Stimulated activated CD8-positive, alpha-beta memory T cell treated with anti-CD3 and anti-CD28 coated beads, Interleukin-7, amount 100 ng/mL, for 1 hour (primary cell): ENCODE measurements at regions not wholly inside any gene's neighbourhood (a gene's known extent, or its start where the extent isn't known, plus 50 kb on each side); places are given as distances from the start of the nearest gene placed in this dataset.

Source experiments
- DNase-seq, 2 donors: peaks; one replicate each; pipeline ENCODE4 v3.0.0-alpha.2; 2020; ENCODE audit warnings: low read depth in 2 of 2

DNA sequence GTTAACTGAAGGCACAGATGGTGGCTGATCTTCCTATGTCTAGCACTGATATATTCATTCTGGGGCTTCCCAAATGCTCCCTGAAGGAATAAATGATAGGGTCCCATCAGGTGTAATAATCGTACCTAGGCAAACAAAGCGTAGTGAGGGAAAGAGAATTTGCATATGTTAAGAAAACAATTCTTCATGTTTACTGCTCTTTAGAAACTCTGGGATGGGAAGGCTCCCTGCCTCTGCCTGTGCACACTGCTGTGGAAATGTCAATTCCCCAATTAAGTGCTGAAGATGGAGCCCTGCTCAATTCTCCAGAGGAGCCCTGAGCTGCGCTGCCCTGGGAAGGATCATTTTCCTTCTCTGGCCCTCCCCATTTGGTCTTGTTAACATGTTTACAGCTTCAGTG is 380.9 kb upstream of the ADARB2 start:
- DNase-seq = no peak

DNA sequence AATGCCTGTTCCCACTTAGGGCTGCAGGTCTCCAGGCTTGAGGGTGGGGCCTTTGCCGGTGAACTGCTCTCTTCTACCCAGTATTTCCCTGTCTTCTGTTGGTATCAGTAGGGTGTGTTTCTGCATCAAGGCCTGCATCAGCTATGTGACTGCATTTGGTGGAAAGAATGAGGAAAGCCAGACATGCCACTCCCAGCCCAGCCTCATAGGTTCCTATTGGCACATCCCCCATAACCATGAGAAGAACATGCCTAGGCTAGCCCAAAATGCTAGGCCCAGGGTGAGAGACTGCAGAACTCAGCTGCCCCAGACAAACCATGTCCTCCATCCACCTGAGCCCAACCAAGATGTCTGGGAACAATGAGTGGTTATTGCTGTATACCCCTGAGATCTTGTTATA is 380.3 kb upstream of the ADARB2 start:
- DNase-seq = no peak

DNA sequence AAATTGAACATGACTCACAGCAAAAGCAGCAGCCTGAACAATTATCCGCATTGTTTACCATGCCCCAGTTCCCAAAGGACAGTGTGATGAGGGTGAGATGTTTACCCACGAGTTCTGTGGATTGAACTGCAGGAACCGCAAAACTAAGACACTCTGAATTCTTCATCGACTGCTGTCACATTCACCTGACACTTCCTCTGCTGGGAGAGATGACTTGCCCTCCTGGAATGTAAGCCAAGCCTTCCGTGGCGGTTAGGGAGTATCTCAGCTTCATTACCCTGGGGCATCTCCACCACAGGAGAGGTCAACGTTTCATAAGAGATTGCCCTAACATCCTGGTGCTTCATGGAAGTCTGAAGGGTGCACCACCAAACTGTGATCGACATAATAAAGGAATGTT is 374.6 kb upstream of the ADARB2 start:
- DNase-seq = no peak

DNA sequence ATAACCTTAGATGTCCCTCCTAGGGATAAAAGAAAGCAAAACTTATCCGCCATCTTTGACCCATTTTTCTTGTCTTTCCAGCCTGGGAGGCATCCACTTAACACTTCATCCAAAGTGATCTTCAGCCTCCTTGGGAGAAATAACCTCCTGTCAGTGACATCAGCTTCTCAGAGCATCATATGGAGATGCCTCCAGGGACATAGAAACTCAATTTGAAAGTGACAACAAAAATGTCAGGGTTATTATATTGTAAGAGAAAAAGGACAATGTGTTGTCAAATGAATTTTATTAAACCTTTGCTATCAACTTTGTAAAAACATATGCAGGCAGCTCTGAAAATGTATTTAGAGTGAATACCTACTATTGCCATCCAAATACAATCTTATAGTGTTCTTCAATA is 371.2 kb upstream of the ADARB2 start:
- DNase-seq = no peak

DNA sequence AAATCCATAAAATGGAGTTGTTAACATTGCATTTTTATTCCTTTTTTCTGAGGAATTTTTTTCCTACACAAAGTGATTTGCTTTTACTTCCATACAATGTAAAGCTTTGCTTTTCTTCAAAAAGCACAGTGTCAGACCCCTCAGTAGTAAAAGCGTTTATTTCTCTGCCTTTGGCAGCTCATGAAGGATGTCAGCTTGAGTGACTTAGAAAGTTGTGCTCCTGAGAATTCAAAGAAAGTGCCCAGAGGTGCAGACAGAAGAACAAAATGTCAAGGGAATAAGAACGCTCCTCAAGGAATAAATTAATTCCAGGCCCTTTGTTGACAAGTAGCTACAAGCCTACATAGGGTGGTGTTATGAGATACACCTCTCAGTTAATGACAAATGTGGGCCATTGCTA is 369.3 kb upstream of the ADARB2 start:
- DNase-seq = no peak

DNA sequence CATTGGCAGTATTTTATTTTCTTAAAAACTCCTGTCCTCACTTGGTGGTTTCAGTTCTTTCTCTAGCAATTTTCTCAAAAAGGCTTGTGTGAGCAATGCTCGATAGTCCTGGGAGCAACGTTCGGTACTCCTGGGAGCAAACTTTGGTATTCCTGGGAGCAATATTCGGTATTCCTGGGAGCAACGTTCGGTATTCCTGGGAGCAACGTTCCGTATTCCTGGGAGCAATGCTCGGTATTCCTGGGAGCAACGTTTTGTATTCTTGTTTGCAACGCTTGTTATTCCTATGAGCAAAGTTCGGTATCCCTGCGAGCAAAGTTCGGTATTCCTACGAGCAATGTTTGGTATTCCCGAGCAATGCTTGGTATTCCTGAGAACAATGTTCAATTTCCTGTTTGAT is 362.0 kb upstream of the ADARB2 start:
- DNase-seq = no peak

DNA sequence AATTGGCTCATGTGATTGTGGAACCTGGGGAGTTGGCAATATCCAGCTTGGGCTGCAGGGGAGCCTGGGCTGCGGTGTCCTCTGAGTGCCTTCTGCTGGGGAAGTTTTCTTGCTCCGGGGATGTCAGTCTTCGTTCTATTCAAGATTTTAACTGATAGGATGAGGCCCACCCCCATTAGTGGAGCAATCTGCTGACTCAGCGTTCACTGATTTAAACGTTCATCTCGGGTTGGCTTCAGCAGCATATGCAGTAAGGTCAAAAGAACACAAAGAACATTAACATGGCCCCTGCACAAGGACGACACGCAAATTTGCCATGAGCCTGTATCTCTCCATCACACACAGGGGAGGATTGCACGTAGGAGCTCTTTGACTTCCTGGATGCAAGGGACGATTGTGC is 360.6 kb upstream of the ADARB2 start:
- no peak for DNase-seq

DNA sequence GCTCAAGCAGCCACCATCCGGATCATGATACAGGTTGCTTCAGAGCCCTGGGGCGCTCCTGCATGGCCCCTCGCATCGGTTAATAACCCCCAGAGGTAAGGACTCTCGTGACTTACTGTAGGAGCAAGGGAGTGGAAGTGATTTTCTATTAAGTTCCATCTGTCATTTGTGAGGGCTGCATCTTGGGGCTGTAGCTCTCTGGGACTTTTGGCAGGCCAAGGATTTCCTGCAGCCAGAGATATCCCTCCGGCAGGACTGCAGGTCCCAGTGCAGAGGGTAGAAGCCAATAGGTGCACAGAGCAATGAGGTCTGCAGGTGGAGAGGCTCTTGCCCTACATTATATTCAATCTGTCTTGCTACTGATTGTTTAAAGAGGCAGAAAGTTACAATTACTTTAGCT is 356.8 kb upstream of the ADARB2 start:
- DNase-seq = no peak

DNA sequence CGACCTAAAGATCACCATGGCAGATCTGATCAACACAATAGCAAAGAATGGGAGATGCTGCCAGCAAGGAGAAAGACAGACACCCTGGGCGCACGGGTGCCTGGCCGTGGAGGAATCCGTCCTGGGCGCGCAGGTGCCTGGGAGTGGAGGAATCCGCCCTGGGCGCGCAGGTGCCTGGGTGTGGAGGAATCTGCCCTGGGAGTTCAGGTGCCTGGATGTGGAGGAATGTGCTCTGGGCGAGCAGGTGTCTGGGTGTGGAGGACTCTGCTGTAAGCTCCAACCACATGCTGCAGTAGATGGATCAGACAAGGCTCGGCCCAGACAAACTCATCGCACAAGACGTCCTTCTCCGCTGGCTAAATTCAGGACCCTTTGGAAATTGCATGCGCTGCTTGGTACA is 346.3 kb upstream of the ADARB2 start:
- DNase-seq = no peak

DNA sequence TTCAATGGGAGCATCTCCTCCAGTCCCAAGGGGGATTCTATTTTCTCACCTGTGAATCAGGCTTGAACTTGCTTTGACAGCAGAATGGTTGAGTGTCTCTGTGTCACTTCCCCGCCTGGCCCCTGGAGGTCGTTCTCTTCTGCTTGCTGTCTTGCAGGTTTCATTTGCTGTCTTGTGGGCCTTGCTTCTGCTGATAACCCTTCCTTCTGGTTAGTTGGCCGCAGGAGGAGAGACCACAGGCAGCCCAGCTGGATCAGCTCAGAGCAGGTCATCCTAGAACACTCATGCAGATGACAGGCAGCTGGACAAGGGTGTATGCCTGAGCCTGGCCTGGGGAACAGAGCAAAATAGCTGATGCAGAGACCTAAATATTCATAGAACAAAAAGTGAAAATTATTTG is 344.2 kb upstream of the ADARB2 start:
- no peak for DNase-seq

DNA sequence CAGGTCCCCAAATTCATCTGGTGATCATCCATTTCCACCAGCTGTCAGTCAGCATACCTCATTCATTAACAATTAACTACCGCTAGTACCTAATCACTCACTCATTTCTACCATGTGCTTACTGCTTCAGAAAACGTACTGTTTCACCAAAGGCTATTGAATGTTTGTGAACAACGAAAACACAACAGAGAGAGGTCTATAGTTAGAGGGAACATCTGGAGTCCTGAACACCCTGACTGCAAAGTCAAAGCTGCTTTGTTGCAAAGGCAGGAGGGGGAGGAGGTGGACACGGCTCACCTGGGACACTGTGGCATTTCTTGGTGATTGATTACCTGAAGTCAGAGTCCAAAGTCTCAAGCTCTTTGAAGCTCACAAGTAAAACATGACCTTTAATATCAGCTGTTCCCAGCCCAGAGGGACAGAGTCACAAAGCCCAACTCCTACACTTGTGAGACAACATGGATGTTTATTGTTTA is 342.3 kb upstream of the ADARB2 start:
- no peak for DNase-seq

DNA sequence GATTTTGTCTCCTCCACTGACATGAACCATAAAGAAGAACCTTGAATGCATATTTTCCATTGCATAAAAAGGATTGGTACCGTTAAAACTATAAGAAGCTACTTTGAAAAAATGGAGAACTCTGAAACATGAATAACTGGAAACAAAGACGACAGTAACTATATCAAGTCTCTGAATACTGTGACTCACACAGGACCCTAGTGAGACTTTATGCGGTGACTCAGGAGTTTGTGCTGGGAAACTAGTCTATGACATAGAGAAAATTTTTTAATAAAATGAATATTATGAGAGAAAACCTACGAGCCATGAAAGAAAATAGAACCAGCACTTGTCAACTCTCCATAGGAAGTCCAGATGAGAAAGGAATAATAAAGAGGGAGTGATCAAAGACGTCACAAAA is 339.9 kb upstream of the ADARB2 start:
- DNase-seq = no peak

DNA sequence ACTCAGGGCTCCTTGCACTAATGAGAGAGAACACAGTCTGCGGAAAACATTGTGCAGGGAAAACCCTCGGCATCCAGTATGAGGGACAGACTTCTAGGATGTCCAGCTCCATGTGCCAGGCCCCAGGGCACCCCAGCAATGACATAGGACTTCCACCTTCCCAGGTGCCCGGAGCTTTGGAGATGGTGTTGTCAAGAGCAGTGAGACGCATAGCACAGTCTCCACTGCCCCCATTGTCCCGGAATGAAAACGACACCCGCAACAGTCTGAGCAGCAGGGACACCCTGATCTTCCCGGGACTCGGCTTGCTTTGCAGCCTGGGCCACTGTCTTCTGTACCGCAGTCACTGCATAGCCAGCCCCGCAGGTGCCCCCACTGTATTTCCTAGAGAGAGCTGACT is 339.2 kb upstream of the ADARB2 start:
- DNase-seq = no peak

DNA sequence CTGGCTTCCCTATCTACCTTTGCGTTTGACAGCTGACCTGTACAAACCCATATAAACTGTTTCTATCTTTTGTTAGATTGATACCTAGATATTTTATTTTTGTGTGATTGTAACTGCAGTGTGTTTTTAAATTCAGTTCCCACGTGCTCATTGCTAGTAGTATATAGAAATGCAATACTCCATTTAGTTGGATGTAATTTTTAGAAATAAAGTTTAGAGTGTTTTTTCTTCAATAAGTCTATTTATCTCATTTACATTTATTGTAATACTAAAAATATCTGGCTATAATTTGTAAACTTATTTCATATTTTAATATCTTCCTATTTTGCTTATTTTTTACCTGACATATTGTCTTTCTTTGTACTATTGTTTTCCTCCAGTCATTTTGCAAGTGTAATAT is 329.7 kb upstream of the ADARB2 start:
- DNase-seq = no peak

DNA sequence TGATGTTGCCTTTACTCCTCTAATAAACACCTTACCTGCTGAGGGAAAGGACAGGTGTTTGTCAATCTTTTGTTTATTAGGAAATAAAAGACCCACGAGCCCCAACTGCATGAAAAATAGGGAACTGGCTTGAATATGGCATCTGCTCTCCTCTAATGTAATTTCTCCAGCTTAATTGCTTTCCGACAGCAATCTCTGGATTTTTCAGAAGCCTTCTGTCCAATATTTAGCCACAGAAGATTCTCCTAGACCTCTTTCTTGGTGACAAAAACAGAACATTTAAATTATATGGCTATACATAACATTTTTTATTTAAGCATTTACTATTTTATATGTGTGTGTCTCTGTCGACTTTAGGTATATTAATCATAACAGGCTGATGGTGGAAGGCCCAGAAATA is 317.4 kb upstream of the ADARB2 start:
- DNase-seq = no peak

DNA sequence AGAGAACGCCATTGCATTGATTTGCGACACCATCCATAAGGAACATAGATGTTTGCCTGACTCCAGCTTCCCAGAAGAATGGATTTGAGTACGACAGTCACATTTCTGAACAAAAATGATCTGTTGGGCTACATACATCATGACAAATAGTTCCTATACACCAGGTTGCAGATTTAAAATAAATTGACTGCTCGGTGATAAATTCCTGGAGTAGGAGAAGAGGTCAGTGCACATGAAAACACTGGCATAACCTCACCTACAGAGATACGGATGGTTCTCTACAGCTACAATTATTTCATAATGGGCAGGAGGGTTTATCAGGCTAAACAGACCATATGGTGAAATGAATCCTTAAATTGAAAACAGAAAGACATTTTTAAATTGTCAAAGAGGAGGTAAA is 316.5 kb upstream of the ADARB2 start:
- DNase-seq = no peak

DNA sequence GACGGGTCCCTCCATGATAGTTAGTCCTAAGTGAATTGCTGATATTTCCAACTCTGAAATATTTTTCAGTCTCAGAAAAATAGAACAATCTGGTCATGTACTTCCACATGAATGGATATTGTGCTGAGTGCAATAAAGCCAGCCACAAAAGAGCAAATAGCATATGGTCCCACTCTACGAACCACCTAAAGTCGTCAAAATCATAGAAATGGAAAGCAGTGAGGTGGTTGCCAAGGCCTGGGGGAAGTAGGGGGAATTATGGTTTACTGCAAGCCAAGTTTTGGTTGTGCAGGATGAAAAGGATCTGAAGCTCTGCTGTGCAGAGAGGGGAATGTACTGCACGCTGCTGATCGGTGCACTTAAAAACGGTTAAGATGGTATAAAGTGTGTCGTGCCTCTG is 313.8 kb upstream of the ADARB2 start:
- DNase-seq = no peak

DNA sequence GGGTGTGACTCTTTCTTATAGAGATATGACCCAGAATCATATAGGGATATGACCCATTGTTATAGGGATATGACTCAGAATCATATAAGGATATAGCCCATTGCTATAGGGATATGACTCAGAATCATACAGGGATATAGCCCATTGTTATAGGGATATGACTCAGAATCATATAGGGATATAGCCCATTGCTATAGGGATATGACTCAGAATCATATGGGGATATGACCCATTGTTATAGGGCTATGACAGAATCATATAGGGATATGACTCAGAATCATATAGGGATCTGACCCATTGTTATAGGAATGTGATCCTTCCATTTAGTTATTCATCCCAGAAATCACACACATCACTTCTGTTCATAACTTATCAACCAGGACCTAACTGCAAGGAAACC is 312.2 kb upstream of the ADARB2 start:
- no peak for DNase-seq

DNA sequence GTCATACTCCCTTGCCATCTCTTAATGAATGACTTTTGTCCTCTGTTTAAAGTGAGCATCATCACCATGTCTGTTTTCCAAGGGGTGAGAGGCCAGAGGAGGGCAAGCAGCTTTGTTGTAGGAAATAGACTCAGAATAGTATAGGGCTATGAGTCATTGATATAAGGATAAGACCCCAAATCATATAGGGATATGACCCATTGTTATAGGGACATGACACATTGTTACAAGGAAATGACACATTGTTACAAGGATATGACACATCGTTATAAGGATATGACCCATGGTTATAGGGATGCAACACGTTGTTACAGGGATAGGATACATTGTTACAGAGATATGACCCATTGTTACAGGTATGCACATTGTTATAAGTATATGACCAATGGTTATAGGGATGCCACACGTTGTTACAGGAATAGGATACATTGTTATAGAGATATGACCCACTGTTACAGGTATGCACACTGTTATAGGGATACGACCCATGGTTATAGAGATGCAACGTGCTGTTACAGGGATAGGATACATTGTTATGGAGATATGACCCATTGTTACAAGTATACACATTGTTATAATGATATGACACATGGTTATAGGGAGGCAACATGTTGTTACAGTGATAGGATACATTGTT is 311.1 kb upstream of the ADARB2 start:
- no peak for DNase-seq

DNA sequence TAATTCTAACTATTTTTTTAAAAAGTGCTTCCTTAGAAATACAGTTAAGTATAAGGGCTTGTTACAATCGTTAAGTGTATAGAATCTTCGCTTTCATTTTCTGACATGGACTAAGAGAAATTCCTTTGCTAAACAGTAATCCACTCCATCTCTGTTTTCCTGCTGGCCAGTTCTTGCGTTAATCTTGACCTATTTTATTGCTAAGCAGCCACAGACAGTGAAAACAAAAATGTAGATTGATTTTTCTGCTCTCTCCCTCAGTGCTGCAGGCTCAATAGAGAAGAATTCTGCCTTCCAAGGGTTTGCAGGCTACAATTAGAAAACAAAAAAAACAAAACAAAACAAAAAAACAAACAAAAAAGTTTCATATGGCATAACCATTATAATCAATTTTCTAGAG is 310.4 kb upstream of the ADARB2 start:
- no peak for DNase-seq

DNA sequence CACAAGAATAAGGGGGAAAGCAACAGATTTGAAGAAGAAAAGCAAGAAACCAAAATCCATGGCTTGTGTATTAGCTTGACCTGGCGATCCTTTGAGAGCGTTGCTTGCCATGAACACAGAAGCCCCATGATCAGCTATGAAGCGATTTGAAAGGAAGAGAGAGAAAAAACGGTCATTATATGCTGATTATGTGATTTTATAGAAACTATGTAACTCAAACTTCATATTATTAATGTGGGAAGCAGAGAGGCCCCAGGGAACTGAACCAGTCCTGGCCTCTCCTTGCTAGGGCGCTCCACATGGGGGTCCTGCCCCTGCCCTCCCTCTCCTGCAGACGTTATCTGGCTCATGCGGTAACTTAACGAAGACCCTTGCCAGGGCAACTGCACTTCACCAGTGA is 306.1 kb upstream of the ADARB2 start:
- DNase-seq = no peak

DNA sequence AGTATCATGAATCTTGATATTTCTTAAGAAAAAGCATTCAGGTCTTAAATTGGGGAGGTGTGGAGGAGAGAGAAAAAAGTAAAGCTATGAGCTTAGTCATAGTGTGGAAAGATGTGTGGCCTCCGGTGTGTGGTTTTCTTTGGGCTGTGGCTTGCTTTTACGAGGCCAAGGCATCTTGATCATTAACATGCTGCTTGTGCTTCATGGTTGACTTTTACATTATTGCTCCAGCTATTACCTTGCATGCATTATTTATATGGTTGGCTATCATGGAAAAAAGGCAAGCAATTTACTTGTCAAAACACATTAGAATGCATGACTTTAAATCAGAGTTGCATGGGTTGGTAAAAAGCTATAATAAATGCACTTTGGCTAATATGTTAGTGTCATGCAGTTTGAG is 300.7 kb upstream of the ADARB2 start:
- DNase-seq = no peak

DNA sequence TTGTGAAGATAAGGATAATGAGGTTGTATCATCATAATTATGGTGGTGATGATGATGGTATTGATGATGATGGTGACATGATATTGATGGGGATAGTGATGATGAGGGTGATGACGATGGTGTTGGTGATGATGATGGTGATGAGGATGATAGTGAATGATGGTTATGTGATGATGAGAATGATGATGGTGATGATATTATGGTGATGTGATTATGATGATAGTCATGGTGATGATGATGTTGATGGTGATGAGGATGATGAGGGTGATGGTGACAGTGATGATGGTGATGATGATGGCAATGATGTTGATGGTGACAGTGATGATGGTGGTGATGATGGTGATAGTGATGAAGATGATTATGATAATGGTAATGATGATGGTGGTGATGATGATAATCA is 299.9 kb upstream of the ADARB2 start:
- no peak for DNase-seq

DNA sequence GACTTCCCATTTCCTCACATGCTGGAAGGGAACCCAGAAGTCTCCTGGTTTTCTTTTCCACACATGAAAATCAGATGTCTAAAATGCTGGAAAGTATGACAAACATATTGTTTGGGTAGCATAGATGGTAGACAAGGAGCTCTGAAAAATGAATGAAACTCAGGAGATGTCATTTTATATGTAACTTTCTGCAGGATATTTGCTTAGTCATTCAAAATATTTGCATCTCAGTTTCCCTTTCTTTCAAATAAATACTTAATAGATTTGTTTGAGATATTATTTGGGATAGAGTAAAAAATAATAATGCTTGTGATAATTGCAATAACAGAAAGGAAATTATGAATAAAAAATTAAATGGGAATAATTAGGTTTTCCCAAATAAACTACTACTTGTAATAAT is 298.9 kb upstream of the ADARB2 start:
- no peak for DNase-seq

DNA sequence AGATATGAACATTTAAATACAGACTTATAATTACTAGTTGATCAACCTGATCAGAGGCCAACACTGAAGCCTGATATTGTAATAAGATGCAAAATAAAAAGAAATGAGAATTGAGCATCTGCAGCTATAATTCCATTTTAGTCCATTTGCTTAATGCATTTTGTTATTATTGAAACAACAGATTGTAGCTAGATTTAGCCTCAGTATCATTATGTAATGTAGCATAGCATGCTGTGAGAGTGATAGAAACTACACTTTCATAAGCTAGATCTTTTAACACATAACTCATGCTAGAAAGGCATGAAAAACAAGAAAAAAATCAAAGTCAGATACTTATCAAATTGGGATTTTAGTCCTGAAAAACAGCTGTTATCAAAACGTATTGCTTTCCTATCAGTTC is 292.7 kb upstream of the ADARB2 start:
- no peak for DNase-seq
